PC-3 (cell line): ENCODE measurements at regions not wholly inside any gene's neighbourhood (a gene's known extent, or its start where the extent isn't known, plus 50 kb on each side); places are given as distances from the start of the nearest gene placed in this dataset.

ENCODE experiments used
- EZH2phosphoT487 ChIP-seq: fragments of 300-600 bp; sonication (generic); IDR thresholded peaks from 2 replicates; pipeline ENCODE4 v1.6.1; 2018; ENCODE audit warnings: mild to moderate bottlenecking, antibody characterized with exemption, low read length, borderline replicate concordance
- TF ChIP-seq, protein P1 (sequence below): fragments of 300-600 bp; sonication (generic); conservative IDR thresholded peaks from 2 replicates; pipeline ENCODE4 v1.5.1; 2017; ENCODE audit warnings: antibody characterized with exemption, low read depth, mild to moderate bottlenecking, low read length

DNA sequence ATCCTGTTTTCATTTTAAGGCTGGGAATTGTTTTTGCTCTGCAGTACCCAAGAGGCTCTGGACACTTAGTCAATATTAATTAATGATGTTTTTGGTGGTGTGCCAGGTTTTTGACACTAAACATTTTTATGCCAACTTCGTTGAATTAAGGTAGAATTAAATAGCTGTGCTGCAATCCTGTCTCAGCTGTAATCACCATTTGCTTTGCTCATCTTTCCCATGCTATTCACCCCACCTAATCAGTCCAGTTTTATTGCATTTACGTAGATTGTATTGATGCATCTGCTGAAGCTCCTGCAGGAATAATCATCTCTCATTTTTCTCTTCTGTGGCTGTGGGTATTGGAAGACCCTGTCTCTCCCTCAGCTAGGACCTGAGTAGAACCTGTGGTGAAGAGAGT, 52.6 kb upstream of the TRUB1 start:
- TF ChIP-seq, protein P1, sequence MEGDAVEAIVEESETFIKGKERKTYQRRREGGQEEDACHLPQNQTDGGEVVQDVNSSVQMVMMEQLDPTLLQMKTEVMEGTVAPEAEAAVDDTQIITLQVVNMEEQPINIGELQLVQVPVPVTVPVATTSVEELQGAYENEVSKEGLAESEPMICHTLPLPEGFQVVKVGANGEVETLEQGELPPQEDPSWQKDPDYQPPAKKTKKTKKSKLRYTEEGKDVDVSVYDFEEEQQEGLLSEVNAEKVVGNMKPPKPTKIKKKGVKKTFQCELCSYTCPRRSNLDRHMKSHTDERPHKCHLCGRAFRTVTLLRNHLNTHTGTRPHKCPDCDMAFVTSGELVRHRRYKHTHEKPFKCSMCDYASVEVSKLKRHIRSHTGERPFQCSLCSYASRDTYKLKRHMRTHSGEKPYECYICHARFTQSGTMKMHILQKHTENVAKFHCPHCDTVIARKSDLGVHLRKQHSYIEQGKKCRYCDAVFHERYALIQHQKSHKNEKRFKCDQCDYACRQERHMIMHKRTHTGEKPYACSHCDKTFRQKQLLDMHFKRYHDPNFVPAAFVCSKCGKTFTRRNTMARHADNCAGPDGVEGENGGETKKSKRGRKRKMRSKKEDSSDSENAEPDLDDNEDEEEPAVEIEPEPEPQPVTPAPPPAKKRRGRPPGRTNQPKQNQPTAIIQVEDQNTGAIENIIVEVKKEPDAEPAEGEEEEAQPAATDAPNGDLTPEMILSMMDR, result no peak
- TF ChIP-seq EZH2phosphoT487, result no peak
